Hematopoietic multipotent progenitor cell treated with erythropoietin and hydrocortisone succinate and interleukin-3 and kit ligand, for 4 days (in vitro differentiated cells): ENCODE measurements at regions not wholly inside any gene's neighbourhood (a gene's known extent, or its start where the extent isn't known, plus 50 kb on each side); places are given as distances from the start of the nearest gene placed in this dataset.

Source experiments
- DNase-seq: peaks from one replicate; pipeline ENCODE4 v3.0.0-alpha.2; 2015

DNA sequence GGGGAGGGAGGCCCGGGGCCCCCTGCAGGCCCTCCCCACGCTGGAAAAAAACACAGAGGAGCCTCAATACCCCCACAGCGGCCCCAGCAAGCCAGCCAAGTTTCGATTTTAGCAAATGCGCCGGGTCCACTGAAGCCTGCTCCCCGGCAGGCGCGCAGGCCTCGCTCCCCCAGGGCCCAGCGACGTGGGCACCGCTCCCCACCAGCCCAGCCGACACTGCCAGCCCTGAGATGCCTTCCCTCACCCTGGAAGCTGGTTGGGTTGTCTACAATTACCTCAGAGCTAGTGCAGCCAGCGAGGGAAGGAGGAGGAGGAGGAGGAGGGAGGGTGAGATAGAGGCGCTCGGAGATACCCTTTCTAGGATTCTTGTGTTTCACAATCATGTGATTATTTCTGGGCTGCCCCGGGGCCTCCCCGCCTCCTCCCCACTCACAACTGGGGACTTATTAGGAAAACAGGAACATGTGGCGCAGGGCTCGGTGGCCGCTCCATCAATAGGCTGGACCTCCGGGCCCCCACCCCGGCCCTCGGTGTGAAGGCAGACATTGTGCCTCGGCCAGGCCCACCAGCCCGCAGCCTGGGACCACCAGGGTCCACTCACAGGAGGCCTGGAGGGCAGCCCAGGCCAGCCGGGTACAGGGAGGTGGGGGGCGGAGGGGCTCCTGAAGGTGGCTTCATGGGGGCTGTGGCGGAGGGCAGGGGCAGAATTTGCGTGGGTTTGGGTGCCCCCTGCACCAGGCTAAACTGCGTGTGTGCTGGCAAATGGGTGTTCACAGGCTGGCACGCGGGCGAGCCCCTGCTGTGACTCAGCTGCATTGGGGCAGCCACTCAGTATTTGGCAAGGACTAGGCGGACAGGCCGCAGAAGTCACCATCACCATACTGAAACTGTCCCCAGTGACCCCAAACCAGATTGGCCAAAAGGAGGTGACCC lies 109.9 kb downstream of the NCOR2 start:
- peak; percentile 89 for DNase-seq

DNA sequence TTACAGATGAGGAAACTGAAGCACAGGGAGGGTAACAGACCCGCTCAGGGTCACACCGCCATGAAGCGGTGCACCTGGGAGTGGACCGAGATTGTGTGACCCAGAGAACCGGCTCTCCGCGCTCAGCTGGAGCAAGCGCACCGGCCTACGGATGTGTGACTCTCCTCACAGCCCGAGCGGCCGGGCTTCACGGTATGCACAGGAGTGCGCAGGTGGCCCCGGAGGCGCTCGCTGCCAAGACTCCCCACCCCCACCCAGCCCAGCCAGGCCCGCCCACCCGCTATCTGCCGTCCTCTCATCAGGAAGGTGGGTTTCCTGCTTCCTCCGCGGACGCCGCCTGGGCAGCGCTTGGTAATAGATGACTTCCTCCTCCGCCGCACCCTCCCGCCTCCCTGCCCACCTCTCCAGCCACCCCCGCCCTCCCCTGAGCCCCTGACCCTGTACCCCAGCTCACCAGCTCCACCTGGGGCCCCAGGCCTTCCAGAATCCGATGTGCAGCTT lies 110.7 kb downstream of the NCOR2 start:
- DNase-seq: peak; percentile 67

DNA sequence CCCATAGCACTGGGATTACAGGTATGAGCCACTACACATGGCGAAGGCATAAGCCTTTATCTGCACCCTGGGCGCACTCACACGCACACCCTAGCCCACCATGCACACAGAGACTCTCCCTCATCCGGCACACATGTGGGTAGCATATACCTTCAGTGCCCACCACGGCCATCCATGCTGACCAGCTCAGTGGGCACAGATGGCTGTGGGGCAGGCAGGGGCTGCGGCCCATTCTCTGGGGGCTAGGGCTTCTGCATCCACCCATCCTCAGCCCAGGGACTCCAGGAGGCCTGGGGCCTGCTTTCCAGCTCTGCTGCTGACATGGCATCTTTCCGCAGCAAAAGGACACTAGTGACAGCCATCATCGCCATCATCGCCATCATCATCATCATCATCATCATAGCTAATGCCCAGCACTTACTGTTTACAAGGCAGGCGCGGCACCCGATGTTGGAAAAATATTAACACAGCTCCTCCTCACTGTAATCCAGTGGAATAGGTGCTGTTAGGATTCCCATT lies 111.2 kb downstream of the NCOR2 start:
- DNase-seq: no peak

DNA sequence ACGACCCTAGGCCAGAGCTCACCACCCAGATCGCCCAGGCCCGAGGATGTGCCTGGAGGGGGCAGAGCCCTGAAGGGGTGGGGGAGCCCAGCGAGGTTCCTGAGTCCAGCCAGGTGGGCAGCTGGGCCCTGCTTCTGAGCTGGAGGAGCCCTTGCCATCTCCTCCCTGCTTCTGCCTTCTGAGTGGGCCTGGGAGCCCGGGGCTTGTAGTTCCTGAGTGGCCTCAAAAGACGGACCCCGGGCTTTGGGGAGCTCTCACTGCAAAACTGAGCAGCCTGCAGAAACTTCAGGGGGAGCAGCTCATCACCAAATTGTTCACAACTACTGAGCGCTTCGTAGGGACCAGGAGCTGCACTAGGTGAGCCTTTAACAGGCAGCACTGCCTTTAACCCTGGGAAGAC lies 112.1 kb downstream of the NCOR2 start:
- DNase-seq: no peak

DNA sequence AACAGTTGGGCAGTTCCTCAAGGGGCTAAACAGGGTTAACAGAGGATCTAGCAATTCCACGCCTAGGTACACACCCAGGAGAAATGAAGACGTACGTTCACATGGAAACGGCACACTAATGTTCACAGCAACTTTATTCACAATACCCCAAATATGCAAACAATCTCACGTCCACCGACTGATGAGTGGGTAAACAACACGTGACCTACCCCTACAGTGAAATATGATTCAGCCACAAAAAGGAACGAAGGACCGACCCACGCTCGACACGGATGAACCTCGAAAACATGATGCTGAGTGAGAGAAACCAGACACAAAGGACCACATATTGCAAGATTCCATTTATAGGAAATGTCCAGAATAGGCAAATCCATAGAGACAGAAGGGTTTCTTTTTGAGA lies 112.7 kb downstream of the NCOR2 start:
- DNase-seq: no peak

DNA sequence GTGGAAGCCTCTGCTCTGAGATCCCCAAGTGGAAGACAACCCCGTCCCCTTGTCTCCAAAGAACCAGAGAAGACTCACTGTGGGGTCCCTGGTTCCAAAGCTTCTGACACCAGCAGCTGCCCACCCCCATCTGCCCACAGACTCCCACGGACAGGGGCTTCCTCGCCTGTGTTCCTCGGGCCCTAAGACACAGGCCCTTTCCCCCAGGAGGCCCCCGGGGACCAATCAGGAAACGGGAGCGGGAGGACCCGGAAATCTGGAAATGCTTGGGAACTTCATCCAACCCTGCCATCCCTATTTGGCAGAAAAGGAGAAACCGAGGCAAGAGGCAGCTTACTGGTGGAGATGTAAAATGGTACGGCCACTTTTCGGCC lies 113.1 kb downstream of the NCOR2 start:
- DNase-seq: no peak

DNA sequence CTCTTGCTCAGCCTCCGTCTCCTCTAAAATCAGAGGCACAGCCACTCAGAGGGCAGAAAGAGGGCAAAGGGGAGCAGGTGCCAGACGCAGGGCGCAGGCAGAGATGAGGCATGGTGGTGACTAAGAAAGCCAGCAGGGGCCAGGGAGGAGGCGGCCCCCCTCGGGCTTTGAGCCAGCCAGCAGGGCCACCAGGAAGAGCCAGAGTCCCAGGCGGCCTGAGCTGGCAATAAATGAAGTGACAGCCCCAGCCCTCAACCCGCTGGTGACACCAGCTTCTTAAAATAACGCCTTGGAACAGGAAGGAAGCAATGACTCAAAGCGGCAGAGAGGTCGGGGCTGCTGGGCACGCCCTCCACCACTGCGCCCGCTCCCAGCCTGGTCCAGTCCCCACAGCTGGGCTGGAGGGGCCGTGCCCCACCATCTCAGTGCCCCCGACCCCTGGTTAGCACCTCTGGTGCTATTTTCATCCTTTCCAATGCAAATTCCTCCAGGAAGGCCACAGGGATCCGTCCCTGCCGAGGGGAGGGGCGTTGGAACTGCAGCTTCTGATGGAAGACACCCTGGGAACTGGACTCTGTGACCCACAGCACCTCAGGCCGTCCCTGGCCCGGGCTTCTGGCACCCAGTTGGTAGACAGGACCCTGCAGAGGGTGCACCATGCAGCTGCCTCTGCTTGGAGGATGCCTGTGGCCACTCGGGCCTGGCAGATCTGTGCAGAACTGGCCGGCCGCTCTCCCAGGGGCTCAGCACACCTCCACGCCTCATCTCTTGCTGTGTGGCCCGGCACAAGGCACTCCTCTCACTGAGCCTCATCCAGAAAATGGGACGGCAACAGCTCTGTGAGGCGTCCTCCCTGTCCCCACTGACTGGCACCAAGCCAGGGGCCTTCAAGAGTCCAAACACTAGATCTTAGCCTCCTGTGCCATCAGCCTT lies 113.7 kb downstream of the NCOR2 start:
- peak; percentile 95 for DNase-seq

DNA sequence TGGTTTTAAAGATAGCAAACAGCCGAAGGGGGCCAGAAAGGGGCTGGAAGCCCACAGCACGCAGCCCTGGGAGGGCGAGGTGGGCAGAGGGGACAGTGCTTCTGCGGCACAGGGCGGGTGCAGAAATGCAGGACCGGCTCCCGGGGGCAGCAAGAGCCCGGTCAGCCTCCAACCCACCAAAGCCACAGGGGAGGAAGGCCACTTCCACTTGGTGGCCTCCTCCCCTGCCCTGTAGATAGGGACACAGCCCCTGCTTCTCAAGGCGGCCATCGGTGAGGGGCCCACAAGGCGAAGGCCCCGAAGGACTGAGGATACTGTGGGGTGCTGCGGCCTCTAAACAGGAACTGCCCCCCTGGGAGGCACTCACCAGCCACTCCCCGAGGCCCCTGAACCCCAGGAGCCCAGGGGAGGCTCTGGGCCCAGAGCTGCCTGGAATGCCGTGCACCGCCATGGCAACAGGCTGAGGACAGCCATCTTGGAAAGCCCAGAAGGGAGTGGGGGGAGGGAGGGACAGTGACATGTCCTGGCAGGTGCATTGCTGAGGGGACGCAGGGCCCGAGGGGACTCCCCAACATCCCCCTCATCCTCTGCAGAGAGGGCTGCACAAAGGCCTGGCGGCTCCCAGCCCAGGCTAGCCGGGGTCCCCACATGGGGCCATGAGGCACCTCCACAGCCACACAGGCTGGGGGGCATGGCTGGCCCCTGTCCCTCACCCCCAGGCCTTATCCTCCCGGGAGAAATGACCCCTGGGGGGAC lies 114.7 kb downstream of the NCOR2 start:
- DNase-seq: no peak

DNA sequence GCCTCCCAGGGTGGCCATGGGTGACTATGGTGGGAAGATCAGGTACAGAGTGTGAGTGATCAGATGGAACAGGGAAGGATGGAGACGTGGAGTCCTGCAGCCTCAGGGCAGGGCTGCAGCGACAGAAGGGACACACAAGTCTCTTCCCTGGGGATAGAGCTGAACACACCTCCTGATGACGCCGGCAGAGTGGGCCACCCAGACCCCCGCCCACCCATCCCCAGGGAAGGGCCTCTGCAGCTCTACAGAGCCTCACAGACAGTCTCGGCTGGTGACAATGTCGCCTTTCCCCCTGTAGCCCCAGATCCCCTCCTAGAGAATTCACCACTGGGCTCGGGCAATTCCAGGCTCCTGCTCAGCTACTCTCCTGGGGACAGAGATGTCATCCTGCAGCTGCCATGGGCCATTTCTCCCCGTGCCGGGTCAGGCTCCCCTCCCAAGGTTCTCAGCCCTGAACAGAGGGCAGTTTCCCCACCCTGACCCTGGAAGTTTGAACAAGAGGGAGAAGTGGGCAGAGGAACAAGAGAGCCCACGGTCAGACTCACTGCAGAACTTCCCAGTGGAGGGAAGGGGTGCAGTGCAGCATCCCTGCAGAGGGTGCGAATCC lies 115.7 kb downstream of the NCOR2 start:
- no peak for DNase-seq

DNA sequence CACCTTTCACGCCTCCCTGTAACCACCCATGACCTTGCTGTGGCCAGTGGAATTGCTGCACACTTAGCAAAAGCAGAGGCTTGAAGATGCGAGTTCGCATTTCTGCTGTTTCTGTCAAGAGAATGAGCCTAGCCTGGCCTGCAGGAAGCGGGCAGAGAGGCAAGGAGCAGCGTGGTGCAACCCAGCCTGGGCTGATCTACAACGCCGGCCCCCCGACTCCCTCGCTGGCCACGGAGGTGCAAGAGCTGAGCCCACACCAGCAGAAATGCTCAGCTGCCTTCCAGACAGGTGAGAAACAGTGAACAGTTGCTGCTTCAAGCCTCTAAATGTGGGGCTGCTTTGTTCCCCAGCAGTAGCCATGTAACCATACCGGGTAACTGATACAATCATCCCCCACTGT lies 116.4 kb downstream of the NCOR2 start:
- DNase-seq: no peak

DNA sequence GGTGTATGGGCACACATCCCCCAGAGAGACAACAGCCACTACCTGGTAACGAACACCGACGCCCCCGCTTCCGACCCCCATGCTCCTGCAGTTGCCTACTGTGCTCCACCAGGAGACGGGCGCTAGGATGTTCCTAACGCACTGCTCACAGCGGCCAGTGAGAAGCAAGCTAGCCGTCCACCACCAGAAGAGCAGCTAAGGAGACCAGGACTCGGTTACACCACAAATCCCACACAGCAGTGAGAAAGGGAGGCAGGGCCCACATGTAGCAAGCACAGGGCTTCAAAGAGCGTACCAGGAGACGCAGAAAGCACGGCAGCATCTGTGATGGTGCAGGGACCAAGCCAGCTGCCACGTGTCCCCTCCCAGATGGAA lies 117.0 kb downstream of the NCOR2 start:
- no peak for DNase-seq

DNA sequence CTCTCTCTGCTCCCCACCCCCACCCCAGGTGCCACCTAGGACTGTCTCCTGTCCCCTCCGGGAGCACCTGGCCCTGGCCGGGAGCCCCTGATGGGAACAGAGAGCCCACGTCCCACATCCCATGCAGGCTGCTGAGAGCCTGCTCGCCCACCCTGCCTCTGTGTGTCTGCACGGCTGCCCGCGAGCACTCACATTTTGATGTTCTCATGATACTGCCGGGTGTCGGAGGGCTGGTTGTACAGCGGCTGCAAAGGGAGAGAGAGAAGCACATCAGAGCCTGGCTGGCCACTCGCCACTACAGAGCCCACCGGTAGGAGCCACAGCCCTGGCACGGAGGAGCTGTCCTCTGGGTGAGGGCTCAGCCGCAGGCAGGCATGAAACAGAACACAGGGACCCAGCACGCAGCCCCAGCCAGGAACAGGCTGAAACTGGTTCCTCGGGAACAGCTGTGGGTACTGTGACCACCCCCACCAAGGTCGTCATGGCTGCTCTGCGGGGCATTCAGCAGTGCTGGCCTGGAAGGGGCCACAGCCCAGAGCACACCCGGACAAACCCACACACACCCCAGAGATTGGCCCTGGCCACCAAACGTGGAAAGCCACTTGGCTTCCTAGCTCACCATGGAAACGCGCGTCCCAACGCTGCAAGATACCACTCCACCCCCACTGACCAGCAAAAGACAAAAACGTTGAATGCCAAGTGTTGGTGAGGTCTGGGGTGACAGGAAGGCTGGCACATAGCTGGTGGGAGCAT lies 117.6 kb downstream of the NCOR2 start:
- no peak for DNase-seq

DNA sequence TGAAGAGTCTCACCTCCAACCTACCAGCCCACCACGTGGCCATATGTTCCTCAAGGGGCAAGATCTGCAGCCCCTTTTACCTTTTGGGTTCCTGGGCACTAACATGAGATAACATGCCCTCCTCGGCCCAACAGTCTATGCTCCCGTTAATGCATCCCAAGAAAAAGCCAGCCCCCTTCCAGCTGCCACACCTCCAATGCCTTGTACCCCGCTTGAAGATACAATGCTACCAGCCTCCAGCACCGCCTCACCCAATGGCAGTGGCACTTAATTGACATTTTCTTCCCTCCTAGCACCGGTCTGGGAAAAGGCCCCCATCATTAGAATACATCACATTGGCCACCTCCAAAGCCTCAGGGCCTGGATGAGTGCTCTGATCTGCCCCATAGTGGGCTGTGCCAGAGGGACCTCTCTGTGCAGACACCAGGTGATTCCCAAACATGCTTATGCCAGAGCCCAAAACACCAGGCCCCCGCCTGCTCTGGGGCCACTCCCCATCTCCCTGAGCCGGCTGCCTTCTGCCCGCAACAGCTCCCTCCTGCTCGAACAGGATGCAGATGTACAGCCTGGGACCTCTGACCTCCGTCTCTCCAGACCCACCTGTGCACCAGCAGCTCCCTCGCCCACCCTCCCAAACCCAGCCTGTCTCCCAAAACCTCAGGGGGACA lies 118.3 kb downstream of the NCOR2 start:
- no peak for DNase-seq

DNA sequence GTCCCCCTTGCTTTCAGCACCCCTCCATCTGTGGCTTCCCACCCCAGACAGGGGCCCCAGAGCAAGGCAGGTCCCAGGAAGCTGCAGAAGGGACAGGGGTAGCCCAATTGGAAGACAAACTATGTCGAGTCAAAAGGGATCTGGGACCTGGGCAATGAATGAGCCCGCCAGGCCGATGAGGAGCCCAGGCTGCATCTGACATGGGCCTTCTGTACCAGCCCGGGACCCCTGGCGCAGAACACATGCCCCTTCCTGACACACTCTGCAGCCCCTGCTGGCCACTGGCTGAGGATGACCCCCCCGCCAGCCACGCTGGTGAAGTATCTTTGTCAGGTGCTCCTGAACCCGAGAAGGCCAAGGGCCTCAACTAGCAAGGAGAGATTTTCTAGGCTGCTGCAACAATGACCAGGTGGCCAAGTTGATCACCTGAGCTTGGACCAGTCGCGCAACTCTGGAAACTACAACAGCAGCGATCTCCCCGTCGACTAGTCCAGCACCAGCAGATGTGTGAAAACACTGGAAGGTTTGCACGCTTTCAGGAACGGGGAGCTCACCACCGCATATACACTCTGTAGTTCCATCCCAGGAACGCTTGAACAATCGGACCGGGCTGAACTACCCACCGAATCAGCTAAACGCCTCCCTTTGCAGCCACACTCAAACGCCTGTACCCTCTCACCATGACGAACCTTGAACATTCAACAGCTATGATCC lies 119.0 kb downstream of the NCOR2 start:
- no peak for DNase-seq

DNA sequence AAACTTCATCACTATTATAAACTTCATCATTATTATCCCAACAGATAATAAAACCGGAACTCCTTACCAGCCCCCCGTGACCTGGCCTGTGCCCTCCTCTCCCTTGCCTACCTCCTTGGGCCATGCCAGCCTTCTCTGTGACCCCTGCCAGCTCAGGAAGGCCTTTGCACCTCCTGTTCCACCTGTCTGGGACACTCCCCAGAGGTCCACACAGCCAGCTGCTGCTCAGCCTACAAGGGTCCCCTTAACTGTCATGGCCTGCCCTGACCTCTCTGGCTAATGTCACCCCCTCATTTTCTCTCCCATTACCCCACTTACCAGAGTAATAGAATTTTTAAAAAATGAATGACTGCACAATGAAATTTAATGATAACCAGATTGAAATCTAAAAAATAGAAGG lies 121.0 kb downstream of the NCOR2 start:
- no peak for DNase-seq

DNA sequence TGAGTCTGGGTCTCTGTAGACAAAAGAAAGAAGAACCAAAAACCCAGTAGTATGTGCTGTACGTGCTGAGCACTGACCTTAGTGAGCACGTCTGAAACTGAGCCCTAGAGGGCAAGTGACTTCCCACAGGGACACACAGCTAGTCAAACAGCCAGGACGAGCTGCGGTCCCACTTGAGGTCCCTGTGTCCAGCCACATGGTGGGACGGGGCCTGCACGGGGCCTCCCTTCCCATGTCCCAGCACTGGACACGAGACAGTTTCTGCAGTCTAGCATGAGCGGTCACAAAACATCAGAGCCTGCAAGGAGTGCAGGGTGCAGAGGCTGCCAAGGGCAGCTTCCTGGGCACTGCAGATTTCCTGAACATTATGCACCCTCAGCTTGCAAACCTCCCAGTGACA lies 121.6 kb downstream of the NCOR2 start:
- DNase-seq: no peak

DNA sequence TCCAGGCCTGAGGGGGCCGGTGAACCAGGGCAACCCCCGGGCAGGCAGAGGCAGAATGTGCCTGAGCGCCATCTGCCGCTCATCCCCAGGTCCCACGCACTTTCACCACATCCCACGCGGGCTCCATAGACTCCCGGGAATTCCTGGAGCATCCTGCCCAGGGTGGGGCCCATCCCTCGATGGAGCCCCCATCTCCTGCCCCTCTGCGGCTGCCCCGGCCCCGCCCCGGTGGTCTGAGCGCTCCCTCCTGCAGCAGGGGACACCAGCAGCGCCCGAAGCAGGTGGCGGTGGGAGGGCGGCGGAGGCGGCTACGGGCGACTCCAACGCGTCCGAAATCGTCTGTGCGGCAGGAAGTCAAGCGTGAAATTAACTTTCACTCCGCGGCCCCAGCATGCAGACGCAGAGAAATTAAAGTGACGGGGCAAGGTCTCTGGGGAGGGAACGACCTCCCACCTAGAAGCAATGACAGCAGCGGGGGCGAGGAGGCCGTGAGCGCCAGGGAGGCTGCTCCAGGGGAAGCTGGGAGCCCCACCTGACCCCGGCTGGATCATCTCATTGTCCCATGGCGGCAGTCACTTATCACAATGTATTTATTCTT lies 122.2 kb downstream of the NCOR2 start:
- DNase-seq: no peak

DNA sequence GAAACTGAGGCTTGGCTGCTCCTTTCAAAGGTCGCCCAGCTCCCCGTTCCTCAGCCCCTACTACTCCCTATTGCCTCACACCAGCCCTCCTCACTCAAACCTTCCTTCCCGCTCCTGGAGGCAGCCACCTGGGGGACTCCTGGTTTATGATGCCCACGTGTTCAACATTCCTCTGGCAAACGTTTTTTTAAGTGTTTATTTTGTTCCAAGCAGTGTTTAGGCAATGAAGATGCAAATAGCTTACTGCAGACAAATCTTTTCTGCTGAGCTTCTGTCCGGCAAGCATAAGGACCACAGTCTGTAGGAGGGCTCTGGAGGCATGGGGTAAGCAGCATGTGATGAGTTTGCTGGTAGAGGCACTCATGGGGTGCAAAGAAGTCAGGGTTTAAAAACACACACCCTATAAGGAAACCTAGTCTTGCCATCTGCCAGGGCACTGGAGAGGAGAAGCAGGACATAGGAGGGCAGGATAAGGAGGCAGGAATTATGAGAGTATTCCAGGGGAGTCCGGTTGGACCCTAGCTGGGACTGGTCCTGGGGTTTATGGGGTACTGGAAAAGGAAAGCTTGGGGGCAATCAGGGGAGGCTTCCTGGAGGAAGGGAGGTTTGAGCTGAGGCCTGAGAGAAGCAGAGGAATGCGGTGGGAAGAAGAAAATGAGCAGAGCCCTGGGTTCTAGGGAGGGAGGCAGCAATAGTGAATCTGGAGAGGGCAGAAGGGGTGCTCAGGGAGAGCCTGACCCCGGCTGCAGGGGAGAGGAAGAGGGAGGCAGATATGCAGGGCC lies 123.3 kb downstream of the NCOR2 start:
- DNase-seq: no peak
